RWPE1 (cell line): ENCODE measurements at regions not wholly inside any gene's neighbourhood (a gene's known extent, or its start where the extent isn't known, plus 50 kb on each side); places are given as distances from the start of the nearest gene placed in this dataset.

Source experiments
- CTCF ChIA-PET: fragments of 350-600 bp; sonication (Branson Sonifier 250); formaldehyde crosslinking; extraction: SDS; loops from one replicate; lab custom pipeline; 2021; lab: Yijun Ruan, JAX
- POLR2A ChIA-PET: fragments of 400-600 bp; formaldehyde crosslinking; extraction: SDS; loops from one replicate; lab custom pipeline; 2020; ENCODE audit warnings: antibody characterized with exemption; ENCODE audit not compliant: low non-redundant PET; lab: Yijun Ruan, JAX
- DNase-seq: peaks from one replicate; pipeline ENCODE4 v3.0.0; 2012; ENCODE audit warnings: low spot score
- H3K27ac ChIP-seq: fragments of 450-650 bp; 2 replicates; pipeline ENCODE4 v1.5.1; 2017
- TF ChIP-seq, protein P1 (sequence below): fragments of 450-650 bp; conservative IDR thresholded peaks from 2 replicates; pipeline ENCODE4 v1.5.1; 2017; ENCODE audit warnings: low read depth, mild to moderate bottlenecking

DNA sequence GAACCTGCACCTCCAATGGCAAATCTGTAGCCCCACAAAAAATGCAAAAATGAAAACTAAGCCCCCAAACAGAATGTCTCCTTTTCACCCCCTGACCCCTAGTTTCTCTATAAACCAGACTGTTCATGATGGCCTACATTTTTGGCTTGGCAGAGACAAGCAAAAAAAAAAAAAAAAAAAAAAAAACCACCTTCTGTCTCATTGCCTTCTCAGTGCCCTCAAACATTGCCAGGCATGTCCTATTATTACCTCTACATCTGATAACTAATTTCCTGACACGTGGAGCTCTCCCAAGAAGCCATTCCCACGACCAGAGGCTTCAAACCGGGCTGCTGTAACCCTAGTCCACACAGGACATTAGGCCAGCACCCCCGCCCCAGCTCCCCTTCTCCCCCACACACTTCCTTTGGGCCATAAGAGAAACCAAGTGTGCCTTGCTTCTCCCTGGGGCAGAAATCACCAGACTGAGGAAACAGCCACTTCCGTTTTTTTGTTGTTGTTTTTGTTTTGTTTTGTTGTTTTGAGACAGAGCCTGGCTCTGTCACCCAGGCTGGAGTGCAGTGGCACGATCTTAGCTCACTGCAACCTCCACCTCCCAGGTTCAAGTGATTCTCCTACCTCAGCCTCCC is 65.4 kb downstream of the GPR6 start:
- peak overlapping the region; percentile 8; the same call in 1 of the 2 replicates for H3K27ac ChIP-seq
- DNase-seq, result no peak
- POLR2A ChIA-PET, result interaction anchor here (0.6 kb wide), 1 partner anchor 323 kb away, joined by 3 read pairs; no protein-coding TSS in a partner anchor
- CTCF ChIA-PET, result interaction anchor here (0.6 to 1.3 kb wide), 3 partner anchors 10 to 112 kb away, joined by 3 to 4 read pairs (median 4); no protein-coding TSS in a partner anchor
- TF ChIP-seq, protein P1, sequence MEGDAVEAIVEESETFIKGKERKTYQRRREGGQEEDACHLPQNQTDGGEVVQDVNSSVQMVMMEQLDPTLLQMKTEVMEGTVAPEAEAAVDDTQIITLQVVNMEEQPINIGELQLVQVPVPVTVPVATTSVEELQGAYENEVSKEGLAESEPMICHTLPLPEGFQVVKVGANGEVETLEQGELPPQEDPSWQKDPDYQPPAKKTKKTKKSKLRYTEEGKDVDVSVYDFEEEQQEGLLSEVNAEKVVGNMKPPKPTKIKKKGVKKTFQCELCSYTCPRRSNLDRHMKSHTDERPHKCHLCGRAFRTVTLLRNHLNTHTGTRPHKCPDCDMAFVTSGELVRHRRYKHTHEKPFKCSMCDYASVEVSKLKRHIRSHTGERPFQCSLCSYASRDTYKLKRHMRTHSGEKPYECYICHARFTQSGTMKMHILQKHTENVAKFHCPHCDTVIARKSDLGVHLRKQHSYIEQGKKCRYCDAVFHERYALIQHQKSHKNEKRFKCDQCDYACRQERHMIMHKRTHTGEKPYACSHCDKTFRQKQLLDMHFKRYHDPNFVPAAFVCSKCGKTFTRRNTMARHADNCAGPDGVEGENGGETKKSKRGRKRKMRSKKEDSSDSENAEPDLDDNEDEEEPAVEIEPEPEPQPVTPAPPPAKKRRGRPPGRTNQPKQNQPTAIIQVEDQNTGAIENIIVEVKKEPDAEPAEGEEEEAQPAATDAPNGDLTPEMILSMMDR, result no peak

DNA sequence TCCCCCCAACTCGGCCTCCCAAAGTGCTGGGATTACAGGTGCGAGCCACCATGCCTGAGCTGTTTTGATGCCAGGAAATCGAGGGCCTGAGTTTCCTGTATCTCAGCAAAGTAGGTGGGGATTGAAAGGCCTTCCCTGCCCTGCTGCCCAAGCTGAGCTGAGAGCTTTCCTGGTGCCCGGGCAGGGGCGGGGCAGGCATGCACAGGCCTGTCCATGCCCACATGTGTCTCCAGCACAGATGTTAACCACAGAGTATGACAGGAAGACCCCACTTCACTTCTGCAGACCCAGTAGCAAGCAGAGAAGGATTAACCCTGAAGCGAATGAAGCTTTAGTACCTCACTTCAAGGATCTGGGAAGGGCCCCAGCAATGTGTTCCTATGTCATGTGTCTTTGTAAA is 66.0 kb downstream of the GPR6 start:
- POLR2A ChIA-PET, result interaction anchor here (0.6 kb wide), 1 partner anchor 322 kb away, joined by 3 read pairs; no protein-coding TSS in a partner anchor
- CTCF ChIA-PET, result interaction anchor here (0.6 to 1.3 kb wide), 2 partner anchors 9 to 111 kb away, joined by 3 to 4 read pairs; no protein-coding TSS in a partner anchor
- peak overlapping the region; percentile 8; the same call in 1 of the 2 replicates for H3K27ac ChIP-seq
- no peak for DNase-seq
- TF ChIP-seq, protein P1, result no peak

DNA sequence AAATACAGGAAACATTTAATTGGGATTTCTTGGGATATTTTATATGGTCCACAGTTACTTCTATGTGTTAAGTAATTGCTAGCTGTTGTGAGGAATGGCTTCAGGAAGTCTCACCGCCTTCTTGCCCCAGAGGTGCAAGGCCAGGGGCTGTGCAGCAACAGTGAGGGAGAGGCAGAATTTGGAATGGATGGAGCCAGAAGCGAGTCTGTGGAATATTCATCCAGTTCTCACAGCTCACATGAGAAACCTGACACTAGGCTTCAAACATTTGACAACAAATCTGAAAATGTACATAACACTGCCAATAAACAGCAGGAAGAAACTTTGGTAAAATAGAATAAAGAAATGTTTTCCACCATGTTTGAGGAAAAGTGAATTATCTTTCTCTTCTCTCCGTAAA is 66.5 kb downstream of the GPR6 start:
- CTCF ChIA-PET, result interaction anchor here (1.3 kb wide), 1 partner anchor 9 kb away, joined by 4 read pairs; no protein-coding TSS in a partner anchor
- TF ChIP-seq, protein P1, result no peak
- no peak for DNase-seq
- POLR2A ChIA-PET, result no interaction called here
- no peak overlapping the region for H3K27ac ChIP-seq

DNA sequence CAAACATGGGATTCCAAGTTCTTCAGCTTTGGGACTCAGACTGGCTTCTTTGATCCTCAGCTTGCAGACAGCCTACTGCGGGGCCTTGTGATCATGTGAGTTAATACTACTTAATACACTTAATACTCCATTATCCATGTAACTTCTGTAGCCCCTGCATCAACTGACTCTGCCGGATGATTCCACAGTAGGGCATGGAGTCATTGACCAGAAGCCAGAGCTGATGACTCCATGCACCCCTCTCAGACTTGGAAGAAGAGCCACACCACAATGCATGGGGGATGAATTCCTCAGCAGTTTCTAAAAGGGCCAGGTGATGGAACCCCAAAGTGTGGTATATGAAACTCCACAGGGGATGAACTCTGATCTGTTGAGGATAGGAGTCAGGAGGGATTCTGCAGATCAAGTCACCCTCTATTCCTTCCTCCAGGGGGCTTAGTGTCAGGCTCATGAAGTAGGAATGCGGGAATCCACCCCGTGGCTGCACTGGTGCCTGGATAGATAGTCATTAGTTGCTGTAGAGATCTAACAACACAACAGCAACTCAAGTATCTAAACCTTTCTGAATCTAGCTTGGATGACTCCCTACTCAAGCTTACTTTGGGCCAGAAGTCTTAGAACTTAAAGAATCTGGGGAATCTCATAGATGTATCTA is 70.2 kb downstream of the GPR6 start:
- CTCF ChIA-PET, result interaction anchor here (0.7 to 2.1 kb wide), 2 partner anchors 9 to 65 kb away, joined by 3 to 14 read pairs; no protein-coding TSS in a partner anchor
- POLR2A ChIA-PET, result no interaction called here

DNA sequence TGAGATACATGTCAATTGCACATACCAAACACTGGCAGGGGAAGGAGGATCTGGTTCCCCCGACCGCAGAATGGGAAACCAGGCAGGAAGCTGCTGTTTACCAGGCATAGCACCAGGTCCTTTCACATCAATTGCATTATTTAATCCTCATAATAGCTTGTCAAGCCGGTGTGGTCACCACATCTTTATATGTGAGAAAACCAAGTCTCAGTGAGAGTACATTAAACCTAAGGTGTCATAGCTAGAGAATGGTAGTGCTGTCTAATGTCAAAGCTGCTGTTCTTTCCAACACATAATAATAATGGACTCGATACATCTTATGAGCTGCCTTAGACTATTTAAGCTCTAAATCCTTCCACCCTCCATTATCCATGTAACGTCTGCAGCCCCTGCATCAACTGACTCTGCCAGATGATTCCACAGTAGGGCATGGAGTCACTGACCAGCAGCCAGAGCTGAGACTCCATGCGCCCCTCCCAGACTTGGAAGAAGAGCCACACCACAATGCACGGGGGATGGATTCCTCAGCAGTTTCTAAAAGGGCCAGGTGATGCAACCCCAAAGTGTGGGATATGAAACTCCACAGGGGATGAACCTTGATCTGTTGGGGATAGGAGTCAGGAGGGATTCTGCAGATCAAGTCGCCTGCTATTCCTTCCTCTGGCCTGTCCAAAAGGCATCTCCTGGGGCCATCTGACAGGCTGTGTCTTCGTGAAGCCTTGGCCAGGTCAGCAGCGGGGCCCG is 71.8 kb downstream of the GPR6 start:
- H3K27ac ChIP-seq, result no peak overlapping the region
- ChIA-PET CTCF (interaction anchor here (0.6 to 2.1 kb wide), 4 partner anchors 10 to 345 kb away, joined by 3 to 14 read pairs (median 3); no protein-coding TSS in a partner anchor), POLR2A (interaction anchor here (0.5 kb wide), 1 partner anchor 85 kb away, joined by 4 read pairs; no protein-coding TSS in a partner anchor)
- no peak for DNase-seq
- TF ChIP-seq, protein P1, result no peak

More for the DNA sequence above, 70.2 kb downstream of the GPR6 start:
- TF ChIP-seq, protein P1, result no peak
- no peak overlapping the region for H3K27ac ChIP-seq
- no peak for DNase-seq
